GM18498 (cell line): ENCODE measurements at regions not wholly inside any gene's neighbourhood (a gene's known extent, or its start where the extent isn't known, plus 50 kb on each side); places are given as distances from the start of the nearest gene placed in this dataset.

Source experiments
- ATAC-seq: cut with Tn5 transposase; IDR thresholded peaks from one replicate; pipeline ENCODE4 v1.9.1; 2021; ENCODE audit warnings: mild to moderate bottlenecking, moderate library complexity; ENCODE audit not compliant: unreplicated experiment

DNA sequence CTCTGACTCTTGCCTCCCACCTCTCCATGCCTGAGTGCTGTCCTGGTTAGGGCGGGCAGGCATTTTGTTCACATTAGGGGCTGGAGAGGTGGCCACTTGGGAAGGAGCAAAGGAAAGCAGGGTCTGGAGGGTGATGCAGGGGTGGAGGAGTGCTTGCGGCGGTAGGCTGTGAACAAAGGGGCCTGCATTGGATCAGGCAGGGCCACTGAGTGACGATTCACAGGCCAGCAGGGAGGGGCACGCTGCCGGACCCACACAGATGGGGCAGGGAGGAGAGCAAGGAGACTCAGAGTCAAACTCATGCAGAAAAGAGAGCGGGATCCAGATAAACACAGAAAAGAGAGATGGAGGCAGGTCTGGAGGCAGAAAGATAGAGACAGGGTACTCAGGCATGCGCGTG is 58.4 kb upstream of the TBX3 start:
- no peak for ATAC-seq

GRCh38 chr12:114741940-114742339 is 58.0 kb upstream of the TBX3 start:
- no peak for ATAC-seq

GRCh38 chr12:114740448-114740847 is 56.5 kb upstream of the TBX3 start:
- ATAC-seq: no peak

DNA sequence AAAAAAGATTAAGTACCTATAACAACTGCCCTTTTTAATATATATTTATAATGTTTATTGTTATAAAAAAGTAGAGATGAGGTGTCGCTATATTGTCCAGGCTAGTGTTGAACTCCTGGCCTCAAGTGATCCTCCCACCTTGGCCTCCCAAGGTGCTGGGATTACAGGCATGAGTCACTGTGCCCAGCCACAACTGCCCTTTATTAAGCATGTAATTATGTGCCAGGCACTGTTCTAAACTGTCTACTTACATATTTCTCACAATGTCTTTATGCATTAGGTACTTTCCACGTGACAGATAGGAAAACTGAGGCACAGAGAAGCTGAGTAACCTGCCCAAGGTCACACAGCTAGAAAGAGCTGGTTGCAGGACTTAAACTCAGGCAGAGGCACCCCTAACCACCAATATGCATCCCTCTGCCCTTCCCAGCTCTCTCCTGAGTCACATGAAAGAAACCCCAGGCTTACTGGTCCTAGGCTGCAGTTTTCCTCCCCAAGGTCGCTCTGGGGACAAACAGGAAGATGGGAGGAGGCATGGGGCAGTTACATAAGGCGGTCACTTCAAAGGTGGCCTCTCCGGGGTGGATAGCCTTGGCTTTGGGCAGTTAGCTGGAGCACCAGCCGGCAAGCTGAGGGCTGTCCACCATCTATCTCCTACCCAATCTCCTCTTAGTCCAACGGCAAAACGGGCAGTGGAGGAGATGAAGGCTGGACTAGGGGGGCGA is 54.6 kb upstream of the TBX3 start:
- ATAC-seq: no peak

DNA sequence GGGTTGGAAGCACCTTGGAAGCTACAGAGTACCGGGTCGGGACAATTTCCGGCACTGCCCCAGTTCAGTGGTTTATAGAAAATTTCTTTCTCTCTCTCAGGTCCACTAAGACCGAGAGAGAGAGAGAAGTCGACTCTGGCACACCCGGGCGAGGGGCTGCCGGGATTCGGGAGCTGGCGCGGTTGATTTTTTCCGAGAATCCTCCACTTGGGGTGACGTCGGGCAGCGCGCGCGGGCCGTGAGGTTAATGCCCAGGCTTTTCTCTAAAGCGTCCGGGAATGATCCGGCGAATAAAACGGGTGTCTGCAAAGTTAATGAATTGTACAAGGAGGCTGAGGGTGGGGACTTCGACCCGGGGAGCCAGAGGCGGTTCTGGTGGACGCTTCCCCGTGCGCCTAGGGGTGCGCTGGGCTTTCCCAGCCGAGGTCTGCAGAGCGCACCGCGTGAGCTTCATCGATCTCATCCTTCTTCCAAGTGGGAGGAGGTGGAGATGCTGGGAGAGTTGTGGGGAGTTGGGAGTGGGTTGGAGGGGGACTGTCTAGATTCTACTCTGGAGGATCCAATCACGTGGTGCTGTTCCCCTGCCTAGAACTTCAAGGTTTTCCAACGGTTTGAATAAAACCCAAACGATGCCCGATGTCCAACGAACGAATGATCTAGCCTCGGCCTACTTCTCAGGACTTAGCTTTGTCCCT is 51.9 kb upstream of the TBX3 start:
- no peak for ATAC-seq

DNA sequence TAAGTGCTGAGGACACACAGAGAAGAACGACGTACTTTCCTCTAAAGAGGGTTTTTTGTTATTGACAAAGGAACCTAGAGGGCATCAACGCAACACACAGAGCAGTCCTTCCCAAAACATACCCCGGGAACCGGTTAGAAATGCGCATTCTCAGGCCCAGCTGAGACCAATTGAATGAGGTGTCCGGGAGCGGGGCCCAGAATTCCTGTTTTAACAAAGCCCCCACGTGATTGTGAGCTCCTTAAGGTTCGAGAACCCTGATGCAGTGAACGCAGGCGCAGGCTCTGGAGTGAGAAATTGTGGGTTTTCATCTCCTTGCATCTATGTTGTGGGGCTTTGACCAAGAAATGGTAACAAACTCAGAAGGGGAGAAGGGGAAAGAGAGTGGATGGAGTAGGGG is 51.0 kb upstream of the TBX3 start:
- ATAC-seq: no peak

DNA sequence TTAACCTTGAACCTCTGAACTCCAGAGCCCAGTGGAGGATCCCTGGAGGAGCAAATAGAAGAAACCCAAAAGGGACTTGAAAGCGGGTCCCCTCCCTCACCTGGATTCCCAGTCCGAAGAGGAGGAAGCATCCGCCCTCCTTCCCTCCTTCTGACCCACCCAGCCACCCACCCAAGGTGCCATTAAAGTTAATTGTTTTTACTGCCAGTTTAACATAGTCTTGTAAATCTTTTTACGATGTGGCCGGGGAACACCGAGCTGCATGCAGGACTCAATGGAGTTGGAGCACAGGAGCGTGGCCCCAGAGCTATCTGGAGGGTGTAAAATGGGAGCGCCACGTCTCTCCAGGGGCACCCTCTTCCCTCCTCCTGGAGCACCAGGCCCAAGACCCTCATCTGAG is 49.9 kb upstream of the TBX3 start:
- ATAC-seq: no peak
